OCI-LY1 (cell line): ENCODE measurements at regions not wholly inside any gene's neighbourhood (a gene's known extent, or its start where the extent isn't known, plus 50 kb on each side); places are given as distances from the start of the nearest gene placed in this dataset.

ENCODE experiments used
- H2AFZ ChIP-seq: fragments of 200-600 bp; sonication (generic), shearing (Covaris generic); 2 replicates; pipeline ENCODE4 v1.6.0; 2014; ENCODE audit warnings: antibody characterized with exemption, mild to moderate bottlenecking, low read length
- H3F3A ChIP-seq: fragments of 200-600 bp; sonication (generic), shearing (Covaris generic); 2 replicates; pipeline ENCODE4 v1.6.0; 2014; ENCODE audit warnings: mild to moderate bottlenecking, antibody characterized with exemption, low read length, moderate library complexity; ENCODE audit not compliant: insufficient read depth
- H3K27ac ChIP-seq: fragments of 200-600 bp; sonication (generic); 2 replicates; pipeline ENCODE4 v1.5.1; 2014; ENCODE audit warnings: low read length, mixed run types, mild to moderate bottlenecking, low read depth; ENCODE audit not compliant: poor library complexity, severe bottlenecking
- H3K27me3 ChIP-seq: fragments of 200-600 bp; sonication (generic); 2 replicates; pipeline ENCODE4 v1.6.0; 2014; ENCODE audit warnings: antibody characterized with exemption, mild to moderate bottlenecking, low read length, moderate library complexity; ENCODE audit not compliant: insufficient read depth
- H3K36me3 ChIP-seq: fragments of 200-600 bp; sonication (generic); 2 replicates; pipeline ENCODE4 v1.6.1; 2014; ENCODE audit warnings: mild to moderate bottlenecking, antibody characterized with exemption, low read length, moderate library complexity, mixed read lengths; ENCODE audit not compliant: insufficient read depth
- H3K4me1 ChIP-seq: fragments of 200-600 bp; sonication (generic); 2 replicates; pipeline ENCODE4 v1.5.1; 2014; ENCODE audit warnings: mild to moderate bottlenecking, low read length, moderate library complexity; ENCODE audit not compliant: insufficient read depth, severe bottlenecking
- H3K4me2 ChIP-seq: fragments of 200-600 bp; sonication (generic), shearing (Covaris generic); 2 replicates; pipeline ENCODE4 v1.6.1; 2014; ENCODE audit warnings: low read length
- H3K4me3 ChIP-seq: fragments of 200-600 bp; sonication (generic); 2 replicates; pipeline ENCODE4 v1.5.1; 2014; ENCODE audit warnings: low read length, low read depth, mild to moderate bottlenecking, mixed read lengths; ENCODE audit not compliant: poor library complexity, severe bottlenecking
- H3K79me2 ChIP-seq: fragments of 200-600 bp; shearing (Covaris generic); 2 replicates; pipeline ENCODE4 v1.6.1; 2016; ENCODE audit warnings: mixed run types, low read length, mixed read lengths; ENCODE audit not compliant: insufficient read depth
- H3K9ac ChIP-seq: fragments of 200-600 bp; sonication (generic), shearing (Covaris generic); 2 replicates; pipeline ENCODE4 v1.6.1; 2014; ENCODE audit warnings: mild to moderate bottlenecking, low read length, mixed read lengths
- H3K9me2 ChIP-seq: fragments of 200-600 bp; sonication (generic), shearing (Covaris generic); 2 replicates; pipeline ENCODE4 v1.6.1; 2014; ENCODE audit warnings: low read depth, mild to moderate bottlenecking, low read length, mixed read lengths
- H3K9me3 ChIP-seq: fragments of 200-600 bp; shearing (Covaris generic); 2 replicates; pipeline ENCODE4 v1.6.1; 2014; ENCODE audit warnings: low read length, mixed read lengths
- H4K20me1 ChIP-seq: fragments of 200-600 bp; sonication (generic), shearing (Covaris generic); 2 replicates; pipeline ENCODE4 v1.6.0; 2016; ENCODE audit warnings: mild to moderate bottlenecking, low read length; ENCODE audit not compliant: insufficient read depth
- CTCF ChIP-seq: fragments of 200-600 bp; sonication (generic), shearing (Covaris generic); IDR thresholded peaks from 2 replicates; pipeline ENCODE4 v1.5.1; 2017; ENCODE audit warnings: mild to moderate bottlenecking, antibody characterized with exemption, low read length, moderate library complexity, mixed read lengths
- EZH2 ChIP-seq: fragments of 200-600 bp; sonication (generic), shearing (Covaris generic); IDR thresholded peaks from 2 replicates; pipeline ENCODE4 v1.8.0; 2017; ENCODE audit warnings: borderline replicate concordance, mixed run types, mild to moderate bottlenecking, antibody characterized with exemption, low read length, moderate library complexity, mixed read lengths

- no peaks in the 10 kb centered on the region for H3K36me3 ChIP-seq
- no peaks in the 10 kb centered on the region for H3F3A ChIP-seq
- no peaks in the 10 kb centered on the region for H4K20me1 ChIP-seq
- no peaks in the 10 kb centered on the region for H3K79me2 ChIP-seq
- H3K4me1 ChIP-seq, result no peaks in the 10 kb centered on the region
- no peaks in the 10 kb centered on the region for H3K27me3 ChIP-seq
- H2AFZ ChIP-seq, result no peak overlapping the region
- no peak overlapping the region for H3K4me3 ChIP-seq
- H3K9me2 ChIP-seq, result no peaks in the 10 kb centered on the region
- no peak for TF ChIP-seq EZH2
- TF ChIP-seq CTCF, result no peak
- no peaks in the 10 kb centered on the region for H3K9me3 ChIP-seq
- H3K4me2 ChIP-seq, result no peak overlapping the region
- no peak overlapping the region for H3K9ac ChIP-seq
- no peak overlapping the region for H3K27ac ChIP-seq
Observed at GRCh38 chr1:238727670-238728069, 658.7 kb upstream of the CHRM3 start.

- Histone ChIP-seq H3K4me3 (no peak overlapping the region), H3K9me3 (no peaks in the 10 kb centered on the region), H3F3A (no peaks in the 10 kb centered on the region), H2AFZ (no peak overlapping the region), H3K9ac (no peak overlapping the region), H3K4me1 (no peaks in the 10 kb centered on the region), H3K9me2 (no peaks in the 10 kb centered on the region), H3K27me3 (no peaks in the 10 kb centered on the region), H4K20me1 (no peaks in the 10 kb centered on the region), H3K27ac (no peak overlapping the region), H3K79me2 (no peaks in the 10 kb centered on the region), H3K4me2 (no peak overlapping the region), H3K36me3 (no peaks in the 10 kb centered on the region)
- no peak for TF ChIP-seq EZH2
- no peak for TF ChIP-seq CTCF
Observed at GRCh38 chr1:238722812-238723211, 663.6 kb upstream of the CHRM3 start.

- H3K36me3 ChIP-seq, result no peaks in the 10 kb centered on the region
- H3K9ac ChIP-seq, result no peak overlapping the region
- H2AFZ ChIP-seq, result no peak overlapping the region
- H3K79me2 ChIP-seq, result no peaks in the 10 kb centered on the region
- H4K20me1 ChIP-seq, result no peaks in the 10 kb centered on the region
- no peak overlapping the region for H3K27ac ChIP-seq
- no peaks in the 10 kb centered on the region for H3K9me2 ChIP-seq
- no peaks in the 10 kb centered on the region for H3K4me1 ChIP-seq
- no peak overlapping the region for H3K4me2 ChIP-seq
- H3K27me3 ChIP-seq, result no peaks in the 10 kb centered on the region
- no peaks in the 10 kb centered on the region for H3K9me3 ChIP-seq
- no peak overlapping the region for H3K4me3 ChIP-seq
- H3F3A ChIP-seq, result no peaks in the 10 kb centered on the region
- TF ChIP-seq EZH2, result no peak
- no peak for TF ChIP-seq CTCF
Observed at GRCh38 chr1:238710697-238711096, 675.7 kb upstream of the CHRM3 start.
